Prostate gland (tissue), 2 donors: ENCODE measurements at regions not wholly inside any gene's neighbourhood (a gene's known extent, or its start where the extent isn't known, plus 50 kb on each side); places are given as distances from the start of the nearest gene placed in this dataset.

Experiments used
- DNase-seq: peaks from one replicate; pipeline ENCODE4 v3.0.0-alpha.2; 2019; ENCODE audit warnings: low spot score
- H3K27ac ChIP-seq, 2 donors: fragments of 200-600 bp; sonication (generic); 2 replicates each; pipeline ENCODE4 v1.5.1; 2017 to 2019
- H3K27me3 ChIP-seq: fragments of 200-600 bp; sonication (generic); replicated peaks from 2 replicates; pipeline ENCODE4 v1.5.1; 2019; ENCODE audit not compliant: insufficient read depth
- H3K36me3 ChIP-seq, 2 donors: fragments of 200-600 bp; sonication (generic); 1 replicate in 1 of 2; 2 replicates in 1 of 2; pipeline versions ENCODE4 v1.5.1 to v1.8.1; 2017 to 2019
- H3K4me1 ChIP-seq: fragments of 200-600 bp; sonication (generic); replicated peaks from 2 replicates; pipeline ENCODE4 v1.5.1; 2019
- H3K4me3 ChIP-seq, 2 donors: fragments of 200-600 bp; sonication (generic); 2 replicates each; pipeline ENCODE4 v1.5.1; 2017 to 2019
- H3K9me3 ChIP-seq: fragments of 200-600 bp; sonication (generic); 2 replicates; pipeline ENCODE4 v1.5.1; 2017
- POLR2A ChIP-seq: fragments of 450-650 bp; IDR thresholded peaks from one replicate; pipeline ENCODE4 v1.6.1; 2016; ENCODE audit warnings: antibody characterized with exemption, mild to moderate bottlenecking
- POLR2AphosphoS5 ChIP-seq: sonication (generic); formaldehyde crosslinking; IDR thresholded peaks from one replicate; pipeline ENCODE4 v1.6.1; 2017; ENCODE audit warnings: antibody characterized with exemption
- WGBS: methylation state at CpG from one replicate; pipeline ENCODE4 v1.1.5; 2018; 5-methylcytosine and 5-hydroxymethylcytosine counted together
- intact Hi-C: fragments of 100-400 bp; cut with DNase I; formaldehyde crosslinking; loops from one replicate; pipeline ENCODE4 v1.14.2; 2022
- TF ChIP-seq, protein P1 (sequence below), 4 experiments: fragments of 200-600 bp in 2 of 4; fragments of 450-650 bp in 2 of 4; sonication (generic) in 2 of 4; IDR thresholded peaks; 1 replicate in 3 of 4; 2 replicates in 1 of 4; pipeline ENCODE4 v1.5.1; 2016 to 2019; ENCODE audit warnings: antibody characterized with exemption in 4 of 4, mild to moderate bottlenecking in 2 of 4, moderate library complexity in 2 of 4

DNA sequence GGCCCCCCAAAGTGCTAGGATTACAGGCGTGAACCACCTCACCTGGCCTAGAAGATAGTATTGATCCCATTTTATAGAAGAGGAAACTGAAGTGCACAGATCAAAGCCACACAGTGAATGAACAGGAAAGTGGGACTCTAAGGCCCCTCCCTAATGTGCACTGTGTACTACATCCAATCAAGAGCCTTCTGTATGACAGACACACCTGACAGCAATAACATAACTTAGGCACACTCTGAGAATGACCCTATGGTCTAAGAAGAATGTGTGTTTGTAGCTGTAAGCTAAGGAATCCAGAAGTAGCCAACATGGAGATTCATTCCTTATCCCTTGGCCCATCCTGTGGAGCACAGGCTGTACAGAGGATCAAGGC, 271.2 kb downstream of the SMARCA2 start:
- 100% methylated on average over 1 of the region's 1 CpG for WGBS
- intact Hi-C loops = no loop called here
- H3K4me3 ChIP-seq = no peak overlapping the region

GRCh38 chr9:2286825-2287455, 271.8 kb downstream of the SMARCA2 start:
- Histone ChIP-seq H3K4me1 (no peaks in the 10 kb centered on the region), H3K27me3 (no peaks in the 10 kb centered on the region), H3K36me3 (no peaks in the 10 kb centered on the region), H3K4me3 (no peak overlapping the region), H3K27ac (no peak overlapping the region), H3K9me3 (no peaks in the 10 kb centered on the region)
- no peak for DNase-seq
- intact Hi-C loops = no loop called here
- WGBS = 73% methylated on average over 5 of the region's 5 CpGs
- TF ChIP-seq, protein P1, sequence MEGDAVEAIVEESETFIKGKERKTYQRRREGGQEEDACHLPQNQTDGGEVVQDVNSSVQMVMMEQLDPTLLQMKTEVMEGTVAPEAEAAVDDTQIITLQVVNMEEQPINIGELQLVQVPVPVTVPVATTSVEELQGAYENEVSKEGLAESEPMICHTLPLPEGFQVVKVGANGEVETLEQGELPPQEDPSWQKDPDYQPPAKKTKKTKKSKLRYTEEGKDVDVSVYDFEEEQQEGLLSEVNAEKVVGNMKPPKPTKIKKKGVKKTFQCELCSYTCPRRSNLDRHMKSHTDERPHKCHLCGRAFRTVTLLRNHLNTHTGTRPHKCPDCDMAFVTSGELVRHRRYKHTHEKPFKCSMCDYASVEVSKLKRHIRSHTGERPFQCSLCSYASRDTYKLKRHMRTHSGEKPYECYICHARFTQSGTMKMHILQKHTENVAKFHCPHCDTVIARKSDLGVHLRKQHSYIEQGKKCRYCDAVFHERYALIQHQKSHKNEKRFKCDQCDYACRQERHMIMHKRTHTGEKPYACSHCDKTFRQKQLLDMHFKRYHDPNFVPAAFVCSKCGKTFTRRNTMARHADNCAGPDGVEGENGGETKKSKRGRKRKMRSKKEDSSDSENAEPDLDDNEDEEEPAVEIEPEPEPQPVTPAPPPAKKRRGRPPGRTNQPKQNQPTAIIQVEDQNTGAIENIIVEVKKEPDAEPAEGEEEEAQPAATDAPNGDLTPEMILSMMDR (IDR thresholded peaks at IDR 0.05) = no peak
- TF ChIP-seq POLR2A (no peak), POLR2AphosphoS5 (no peak)

More for the DNA sequence above, 271.2 kb downstream of the SMARCA2 start:
- Histone ChIP-seq H3K27ac (no peak overlapping the region), H3K27me3 (no peaks in the 10 kb centered on the region), H3K9me3 (no peaks in the 10 kb centered on the region), H3K36me3 (no peaks in the 10 kb centered on the region), H3K4me1 (no peaks in the 10 kb centered on the region)
- no peak for DNase-seq
- TF ChIP-seq POLR2A (no peak), POLR2AphosphoS5 (no peak)
- TF ChIP-seq, protein P1 (IDR thresholded peaks at IDR 0.05) = no peak

DNA sequence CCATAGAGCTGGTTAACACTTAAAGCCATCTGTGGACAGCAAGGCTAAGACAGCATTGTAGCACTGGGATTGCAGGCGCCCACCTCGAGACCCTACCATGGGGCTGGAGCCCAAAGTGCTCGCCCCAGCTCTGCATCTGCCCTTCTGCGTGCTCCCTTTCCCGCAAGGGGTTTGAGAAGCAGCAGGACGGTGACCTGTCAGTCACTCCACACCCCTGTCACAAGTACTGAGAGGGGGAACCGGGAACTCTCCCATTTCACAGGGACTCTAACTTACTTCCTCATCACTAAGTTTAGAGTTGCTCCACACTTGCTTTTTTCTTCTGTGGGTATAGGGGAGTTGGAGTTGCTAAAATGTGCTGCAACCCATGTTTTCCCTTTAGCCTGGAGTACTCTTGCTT, 273.2 kb downstream of the SMARCA2 start:
- no peaks in the 10 kb centered on the region for H3K4me1 ChIP-seq
- no peaks in the 10 kb centered on the region for H3K9me3 ChIP-seq
- DNase-seq = no peak
- no peak overlapping the region for H3K4me3 ChIP-seq
- WGBS = 100% methylated on average over 7 of the region's 7 CpGs
- TF ChIP-seq POLR2AphosphoS5 = no peak
- TF ChIP-seq, protein P1 (IDR thresholded peaks at IDR 0.05) = no peak
- no peak for TF ChIP-seq POLR2A
- intact Hi-C loops = no loop called here
- no peaks in the 10 kb centered on the region for H3K36me3 ChIP-seq
- no peaks in the 10 kb centered on the region for H3K27me3 ChIP-seq
- no peak overlapping the region for H3K27ac ChIP-seq

- H3K36me3 ChIP-seq = no peaks in the 10 kb centered on the region
- intact Hi-C loops = no loop called here
- TF ChIP-seq POLR2AphosphoS5 = no peak
- TF ChIP-seq, protein P1 (IDR thresholded peaks at IDR 0.05) = no peak
- TF ChIP-seq POLR2A = no peak
- H3K27me3 ChIP-seq = no peaks in the 10 kb centered on the region
- no peaks in the 10 kb centered on the region for H3K9me3 ChIP-seq
- no peak overlapping the region for H3K4me3 ChIP-seq
- no peak for DNase-seq
- H3K27ac ChIP-seq = no peak overlapping the region
- no peaks in the 10 kb centered on the region for H3K4me1 ChIP-seq
- 88% methylated on average over 4 of the region's 4 CpGs for WGBS
Measured at GRCh38 chr9:2289263-2289662, 274.1 kb downstream of the SMARCA2 start.

DNA sequence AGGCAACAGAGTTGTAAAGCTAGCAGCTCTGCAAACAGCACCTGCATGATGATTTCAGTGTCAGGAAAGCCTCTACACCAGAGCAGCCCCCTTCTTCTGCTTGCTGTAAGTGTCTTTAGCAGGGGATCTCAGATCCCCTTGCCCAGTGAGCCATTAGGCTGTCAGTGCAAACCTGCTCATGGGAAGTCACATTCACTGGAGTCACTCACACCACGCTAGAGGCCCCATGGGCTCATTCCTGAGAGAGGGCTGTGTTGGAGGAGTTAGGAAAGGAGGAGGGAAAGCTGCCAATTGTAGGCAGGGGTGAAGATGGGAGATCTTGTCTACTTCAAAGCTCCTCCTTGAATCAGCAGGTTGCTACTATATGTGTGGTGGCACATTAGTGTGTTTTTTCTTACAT, 275.2 kb downstream of the SMARCA2 start:
- WGBS = 67% methylated on average over 1 of the region's 1 CpG
- intact Hi-C loops = no loop called here
- no peaks in the 10 kb centered on the region for H3K4me1 ChIP-seq

More for the DNA sequence above, 275.2 kb downstream of the SMARCA2 start:
- H3K9me3 ChIP-seq = no peaks in the 10 kb centered on the region
- TF ChIP-seq POLR2AphosphoS5 (no peak), POLR2A (no peak)
- TF ChIP-seq, protein P1 (IDR thresholded peaks at IDR 0.05) = no peak
- H3K36me3 ChIP-seq = no peaks in the 10 kb centered on the region
- no peak overlapping the region for H3K4me3 ChIP-seq
- DNase-seq = no peak
- no peaks in the 10 kb centered on the region for H3K27me3 ChIP-seq
- H3K27ac ChIP-seq = no peak overlapping the region
